ENCODE measurements at regions not wholly inside any gene's neighbourhood (a gene's known extent, or its start where the extent isn't known, plus 50 kb on each side); places are given as distances from the start of the nearest gene placed in this dataset.
"Not testable (repeated sequence)": the region's sequence is repeated elsewhere in the genome, so short reads cannot be mapped to it uniquely, and the experiment has no call there.

DNA sequence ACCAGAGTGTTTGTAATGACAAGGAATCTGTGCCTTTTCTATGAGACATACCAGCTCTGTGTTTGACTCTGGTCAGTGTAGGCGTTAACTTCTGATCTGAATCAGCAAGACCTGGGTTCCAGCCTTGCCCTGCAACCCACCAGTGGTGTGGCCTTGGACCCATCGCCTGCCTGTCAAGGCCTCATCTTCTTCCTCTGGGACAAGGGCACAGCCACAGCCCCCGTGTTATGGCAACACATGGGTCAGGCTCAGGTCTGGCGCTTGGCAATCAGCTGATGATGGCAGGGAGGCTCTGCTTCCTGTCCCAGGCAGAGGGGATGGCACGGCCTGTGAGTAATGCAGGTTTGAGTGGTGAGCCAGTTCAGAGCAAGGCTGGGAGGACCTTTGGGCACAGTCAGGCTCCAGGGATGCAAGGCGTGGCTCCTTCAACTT is 69.1 kb upstream of the PLGLB2 start:
- TF ChIP-seq, protein P1, sequence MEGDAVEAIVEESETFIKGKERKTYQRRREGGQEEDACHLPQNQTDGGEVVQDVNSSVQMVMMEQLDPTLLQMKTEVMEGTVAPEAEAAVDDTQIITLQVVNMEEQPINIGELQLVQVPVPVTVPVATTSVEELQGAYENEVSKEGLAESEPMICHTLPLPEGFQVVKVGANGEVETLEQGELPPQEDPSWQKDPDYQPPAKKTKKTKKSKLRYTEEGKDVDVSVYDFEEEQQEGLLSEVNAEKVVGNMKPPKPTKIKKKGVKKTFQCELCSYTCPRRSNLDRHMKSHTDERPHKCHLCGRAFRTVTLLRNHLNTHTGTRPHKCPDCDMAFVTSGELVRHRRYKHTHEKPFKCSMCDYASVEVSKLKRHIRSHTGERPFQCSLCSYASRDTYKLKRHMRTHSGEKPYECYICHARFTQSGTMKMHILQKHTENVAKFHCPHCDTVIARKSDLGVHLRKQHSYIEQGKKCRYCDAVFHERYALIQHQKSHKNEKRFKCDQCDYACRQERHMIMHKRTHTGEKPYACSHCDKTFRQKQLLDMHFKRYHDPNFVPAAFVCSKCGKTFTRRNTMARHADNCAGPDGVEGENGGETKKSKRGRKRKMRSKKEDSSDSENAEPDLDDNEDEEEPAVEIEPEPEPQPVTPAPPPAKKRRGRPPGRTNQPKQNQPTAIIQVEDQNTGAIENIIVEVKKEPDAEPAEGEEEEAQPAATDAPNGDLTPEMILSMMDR (IDR thresholded peaks at IDR 0.05; ENCODE audit: low read depth, low read length, missing input control), result not testable (repeated sequence)
- not testable (repeated sequence) for TF ChIP-seq YY1 (IDR thresholded peaks at IDR 0.05); HNF4G (IDR thresholded peaks at IDR 0.05); FOXA1 (IDR thresholded peaks at IDR 0.05); RAD21 (IDR thresholded peaks at IDR 0.05); GABPA (IDR thresholded peaks at IDR 0.05 in 1 of 2, conservative IDR thresholded peaks at IDR 0.05 in 1 of 2); SP1 (IDR thresholded peaks at IDR 0.05); EGR1 (IDR thresholded peaks at IDR 0.05; ENCODE audit: low read depth in 2 of 2); TAF1 (conservative IDR thresholded peaks at IDR 0.05)
- TF ChIP-seq, protein P2, sequence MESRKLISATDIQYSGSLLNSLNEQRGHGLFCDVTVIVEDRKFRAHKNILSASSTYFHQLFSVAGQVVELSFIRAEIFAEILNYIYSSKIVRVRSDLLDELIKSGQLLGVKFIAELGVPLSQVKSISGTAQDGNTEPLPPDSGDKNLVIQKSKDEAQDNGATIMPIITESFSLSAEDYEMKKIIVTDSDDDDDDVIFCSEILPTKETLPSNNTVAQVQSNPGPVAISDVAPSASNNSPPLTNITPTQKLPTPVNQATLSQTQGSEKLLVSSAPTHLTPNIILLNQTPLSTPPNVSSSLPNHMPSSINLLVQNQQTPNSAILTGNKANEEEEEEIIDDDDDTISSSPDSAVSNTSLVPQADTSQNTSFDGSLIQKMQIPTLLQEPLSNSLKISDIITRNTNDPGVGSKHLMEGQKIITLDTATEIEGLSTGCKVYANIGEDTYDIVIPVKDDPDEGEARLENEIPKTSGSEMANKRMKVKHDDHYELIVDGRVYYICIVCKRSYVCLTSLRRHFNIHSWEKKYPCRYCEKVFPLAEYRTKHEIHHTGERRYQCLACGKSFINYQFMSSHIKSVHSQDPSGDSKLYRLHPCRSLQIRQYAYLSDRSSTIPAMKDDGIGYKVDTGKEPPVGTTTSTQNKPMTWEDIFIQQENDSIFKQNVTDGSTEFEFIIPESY (IDR thresholded peaks at IDR 0.05), result not testable (repeated sequence)
- TF ChIP-seq, protein P3, sequence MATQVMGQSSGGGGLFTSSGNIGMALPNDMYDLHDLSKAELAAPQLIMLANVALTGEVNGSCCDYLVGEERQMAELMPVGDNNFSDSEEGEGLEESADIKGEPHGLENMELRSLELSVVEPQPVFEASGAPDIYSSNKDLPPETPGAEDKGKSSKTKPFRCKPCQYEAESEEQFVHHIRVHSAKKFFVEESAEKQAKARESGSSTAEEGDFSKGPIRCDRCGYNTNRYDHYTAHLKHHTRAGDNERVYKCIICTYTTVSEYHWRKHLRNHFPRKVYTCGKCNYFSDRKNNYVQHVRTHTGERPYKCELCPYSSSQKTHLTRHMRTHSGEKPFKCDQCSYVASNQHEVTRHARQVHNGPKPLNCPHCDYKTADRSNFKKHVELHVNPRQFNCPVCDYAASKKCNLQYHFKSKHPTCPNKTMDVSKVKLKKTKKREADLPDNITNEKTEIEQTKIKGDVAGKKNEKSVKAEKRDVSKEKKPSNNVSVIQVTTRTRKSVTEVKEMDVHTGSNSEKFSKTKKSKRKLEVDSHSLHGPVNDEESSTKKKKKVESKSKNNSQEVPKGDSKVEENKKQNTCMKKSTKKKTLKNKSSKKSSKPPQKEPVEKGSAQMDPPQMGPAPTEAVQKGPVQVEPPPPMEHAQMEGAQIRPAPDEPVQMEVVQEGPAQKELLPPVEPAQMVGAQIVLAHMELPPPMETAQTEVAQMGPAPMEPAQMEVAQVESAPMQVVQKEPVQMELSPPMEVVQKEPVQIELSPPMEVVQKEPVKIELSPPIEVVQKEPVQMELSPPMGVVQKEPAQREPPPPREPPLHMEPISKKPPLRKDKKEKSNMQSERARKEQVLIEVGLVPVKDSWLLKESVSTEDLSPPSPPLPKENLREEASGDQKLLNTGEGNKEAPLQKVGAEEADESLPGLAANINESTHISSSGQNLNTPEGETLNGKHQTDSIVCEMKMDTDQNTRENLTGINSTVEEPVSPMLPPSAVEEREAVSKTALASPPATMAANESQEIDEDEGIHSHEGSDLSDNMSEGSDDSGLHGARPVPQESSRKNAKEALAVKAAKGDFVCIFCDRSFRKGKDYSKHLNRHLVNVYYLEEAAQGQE (IDR thresholded peaks at IDR 0.05), result not testable (repeated sequence)
- TF ChIP-seq, protein P4, sequence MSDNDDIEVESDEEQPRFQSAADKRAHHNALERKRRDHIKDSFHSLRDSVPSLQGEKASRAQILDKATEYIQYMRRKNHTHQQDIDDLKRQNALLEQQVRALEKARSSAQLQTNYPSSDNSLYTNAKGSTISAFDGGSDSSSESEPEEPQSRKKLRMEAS (IDR thresholded peaks at IDR 0.05), result not testable (repeated sequence)
